ENCODE measurements at regions not wholly inside any gene's neighbourhood (a gene's known extent, or its start where the extent isn't known, plus 50 kb on each side); places are given as distances from the start of the nearest gene placed in this dataset.
"Not testable (repeated sequence)": the region's sequence is repeated elsewhere in the genome, so short reads cannot be mapped to it uniquely, and the experiment has no call there.

DNA sequence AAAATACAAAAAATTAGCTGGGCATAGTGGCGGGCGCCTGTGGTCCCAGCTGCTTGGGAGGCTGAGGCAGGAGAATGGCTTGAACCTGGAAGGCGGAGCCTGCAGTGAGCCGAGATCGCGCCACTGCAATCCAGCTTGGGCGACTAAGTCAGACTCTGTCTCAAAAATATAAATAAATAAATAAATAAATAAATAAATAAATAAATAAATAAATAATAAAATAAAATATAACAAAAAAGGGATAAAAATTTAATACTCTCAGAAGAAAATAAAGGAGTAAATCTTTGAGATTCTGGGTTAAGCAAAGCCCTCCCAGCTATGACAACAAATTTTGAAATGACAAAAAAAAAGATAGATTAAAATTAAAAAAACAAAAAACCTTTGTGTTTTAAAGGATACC lies 525.7 kb upstream of the CYLC2 start:
- TF ChIP-seq, protein P1, sequence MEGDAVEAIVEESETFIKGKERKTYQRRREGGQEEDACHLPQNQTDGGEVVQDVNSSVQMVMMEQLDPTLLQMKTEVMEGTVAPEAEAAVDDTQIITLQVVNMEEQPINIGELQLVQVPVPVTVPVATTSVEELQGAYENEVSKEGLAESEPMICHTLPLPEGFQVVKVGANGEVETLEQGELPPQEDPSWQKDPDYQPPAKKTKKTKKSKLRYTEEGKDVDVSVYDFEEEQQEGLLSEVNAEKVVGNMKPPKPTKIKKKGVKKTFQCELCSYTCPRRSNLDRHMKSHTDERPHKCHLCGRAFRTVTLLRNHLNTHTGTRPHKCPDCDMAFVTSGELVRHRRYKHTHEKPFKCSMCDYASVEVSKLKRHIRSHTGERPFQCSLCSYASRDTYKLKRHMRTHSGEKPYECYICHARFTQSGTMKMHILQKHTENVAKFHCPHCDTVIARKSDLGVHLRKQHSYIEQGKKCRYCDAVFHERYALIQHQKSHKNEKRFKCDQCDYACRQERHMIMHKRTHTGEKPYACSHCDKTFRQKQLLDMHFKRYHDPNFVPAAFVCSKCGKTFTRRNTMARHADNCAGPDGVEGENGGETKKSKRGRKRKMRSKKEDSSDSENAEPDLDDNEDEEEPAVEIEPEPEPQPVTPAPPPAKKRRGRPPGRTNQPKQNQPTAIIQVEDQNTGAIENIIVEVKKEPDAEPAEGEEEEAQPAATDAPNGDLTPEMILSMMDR (conservative IDR thresholded peaks at IDR 0.05), result not testable (repeated sequence)
- not testable (repeated sequence) for TF ChIP-seq EZH2 (IDR thresholded peaks at IDR 0.05; ENCODE audit: low read depth)
